K562 (cell line): ENCODE measurements at regions not wholly inside any gene's neighbourhood (a gene's known extent, or its start where the extent isn't known, plus 50 kb on each side); places are given as distances from the start of the nearest gene placed in this dataset.

ENCODE experiments used
- BRD4 ChIP-seq: fragments of 200-600 bp; sonication (generic); IDR thresholded peaks from 2 replicates; pipeline ENCODE4 v1.6.1; 2017; ENCODE audit warnings: inconsistent platforms
- CTCF ChIP-seq, 3 experiments: IDR thresholded peaks in 2 of 3; conservative IDR thresholded peaks in 1 of 3; 2 replicates each; pipeline ENCODE4 v1.5.1; 2011 to 2012; ENCODE audit warnings: low read length in 3 of 3, mild to moderate bottlenecking in 3 of 3, control low read depth in 2 of 3, improper control_type of control experiment in 1 of 3, inconsistent platforms in 1 of 3, low read depth in 1 of 3, mixed read lengths in 1 of 3, moderate library complexity in 1 of 3; ENCODE audit not compliant: insufficient read depth in 2 of 3
- ELF4 ChIP-seq: fragments of 450-650 bp; formaldehyde crosslinking; IDR thresholded peaks from 2 replicates; pipeline ENCODE4 v1.4.0; 2022; ENCODE audit warnings: missing genetic modification characterization
- HCFC1 ChIP-seq: IDR thresholded peaks from 2 replicates; pipeline ENCODE4 v1.6.1; 2012; ENCODE audit warnings: low read depth, low read length, improper control_type of control experiment
- HDAC2 ChIP-seq: fragments of 450-650 bp; IDR thresholded peaks from 2 replicates; pipeline ENCODE4 v1.6.1; 2016; ENCODE audit warnings: mild to moderate bottlenecking
- POLR2A ChIP-seq: fragments of 450-650 bp; conservative IDR thresholded peaks from 2 replicates; pipeline ENCODE4 v1.6.1; 2016
- TAF15 ChIP-seq: fragments of 200-400 bp; formaldehyde crosslinking; IDR thresholded peaks from 2 replicates; pipeline ENCODE4 v1.6.1; 2017; ENCODE audit warnings: mild to moderate bottlenecking, low read depth, low read length, moderate library complexity
- ZNF76 ChIP-seq: fragments of 250-450 bp; sonication (Bioruptor Pico); IDR thresholded peaks from 2 replicates; pipeline ENCODE4 v1.4.0; 2020; ENCODE audit warnings: mild to moderate bottlenecking, moderate library complexity, borderline replicate concordance
- ZNF830 ChIP-seq: fragments of 250-450 bp; sonication (Bioruptor Pico); IDR thresholded peaks from 2 replicates; pipeline ENCODE4 v1.5.0; 2021; ENCODE audit warnings: mild to moderate bottlenecking

GRCh38 chr10:63884426-63884825, 363.2 kb downstream of the REEP3 start:
- no peak for TF ChIP-seq HCFC1
- no peak for TF ChIP-seq CTCF (IDR thresholded peaks at IDR 0.05 in 2 of 3, conservative IDR thresholded peaks at IDR 0.05 in 1 of 3; ENCODE audit: insufficient read depth in 2 of 3, low read depth in 1 of 3, low read length in 3 of 3)
- TF ChIP-seq ZNF76 (CRISPR knock-in tag), result no peak
- no peak for TF ChIP-seq ELF4
- no peak for TF ChIP-seq TAF15
- no peak for TF ChIP-seq POLR2A
- no peak for TF ChIP-seq BRD4
- no peak for TF ChIP-seq HDAC2
- TF ChIP-seq ZNF830 (CRISPR knock-in tag), result no peak
